ENCODE measurements at regions not wholly inside any gene's neighbourhood (a gene's known extent, or its start where the extent isn't known, plus 50 kb on each side); places are given as distances from the start of the nearest gene placed in this dataset.

- no peak for DNase-seq
Observed at GRCh38 chr10:90641731-90642130, 216.1 kb downstream of the HTR7 start.

GRCh38 chr10:90642136-90642535 lies 215.7 kb downstream of the HTR7 start:
- 33 to 48% (median 40%) methylated on average over 3 of the region's 3 CpGs for WGBS, 4 donors
- intact Hi-C loops (cut with DNase I) = no loop called here
- TF ChIP-seq CTCF (IDR thresholded peaks at IDR 0.05) (no peak), POLR2A (IDR thresholded peaks at IDR 0.05) (no peak)
- H3K36me3 ChIP-seq = no peaks in the 10 kb centered on the region
- H3K27ac ChIP-seq = peak overlapping the region in 2 of 12 donors; percentile 4 to 14
- DNase-seq (no peak), ATAC-seq (peak; percentile 64 to 96 (median 72))
- H3K4me3 ChIP-seq = no peak overlapping the region
- peaks cover 0 to 20% (median 7%) of the 10 kb centered on the region in 12 donors for H3K4me1 ChIP-seq
- no peaks in the 10 kb centered on the region for H3K9me3 ChIP-seq
- no peaks in the 10 kb centered on the region for H3K27me3 ChIP-seq

More at GRCh38 chr10:90641731-90642130, 216.1 kb downstream of the HTR7 start:
- intact Hi-C loops (cut with DNase I) = no loop called here
- TF ChIP-seq CTCF (IDR thresholded peaks at IDR 0.05) (no peak), POLR2A (IDR thresholded peaks at IDR 0.05) (no peak)
- H3K4me3 ChIP-seq = no peak overlapping the region
- peaks cover 0 to 20% (median 7%) of the 10 kb centered on the region in 12 donors for H3K4me1 ChIP-seq
- 61 to 72% (median 67%) methylated on average over 4 of the region's 4 CpGs for WGBS, 4 donors
- no peaks in the 10 kb centered on the region for H3K9me3 ChIP-seq
- ATAC-seq = peak in 1 of 4 donors; percentile 41
- H3K27ac ChIP-seq = peak overlapping the region in 2 of 12 donors; percentile 4 to 14
- H3K27me3 ChIP-seq = no peaks in the 10 kb centered on the region
- H3K36me3 ChIP-seq = no peaks in the 10 kb centered on the region

GRCh38 chr10:90642650-90643049 lies 215.2 kb downstream of the HTR7 start:
- no peak for TF ChIP-seq POLR2A (IDR thresholded peaks at IDR 0.05)
- Histone ChIP-seq H3K4me3 (no peak overlapping the region), H3K27ac (peak overlapping the region in 2 of 12 donors; percentile 2 to 11), H3K36me3 (no peaks in the 10 kb centered on the region), H3K4me1 (peaks cover 0 to 20% (median 7%) of the 10 kb centered on the region in 12 donors), H3K27me3 (no peaks in the 10 kb centered on the region), H3K9me3 (no peaks in the 10 kb centered on the region)
- WGBS, 4 donors = 30 to 42% (median 38%) methylated on average over 4 of the region's 4 CpGs
- intact Hi-C loops (cut with DNase I) = no loop called here
- ATAC-seq (no peak), DNase-seq (no peak)

- H3K27me3 ChIP-seq = no peaks in the 10 kb centered on the region
- TF ChIP-seq CTCF (IDR thresholded peaks at IDR 0.05) = no peak
- ATAC-seq (no peak), DNase-seq (no peak)
- intact Hi-C loops (cut with DNase I) = no loop called here
- no peak overlapping the region for H3K27ac ChIP-seq
- peaks cover 0 to 20% (median 7%) of the 10 kb centered on the region in 12 donors for H3K4me1 ChIP-seq
- H3K9me3 ChIP-seq = no peaks in the 10 kb centered on the region
- H3K4me3 ChIP-seq = no peak overlapping the region
- WGBS, 4 donors = 58 to 71% (median 68%) methylated on average over 3 of the region's 3 CpGs
- no peaks in the 10 kb centered on the region for H3K36me3 ChIP-seq
Observed at GRCh38 chr10:90644165-90644564, 213.7 kb downstream of the HTR7 start.

- peaks cover 0 to 2% (median 0%) of the 10 kb centered on the region in 9 donors for H3K27me3 ChIP-seq
- TF ChIP-seq CTCF (IDR thresholded peaks at IDR 0.05) (no peak), POLR2A (IDR thresholded peaks at IDR 0.05) (no peak)
- H3K9me3 ChIP-seq = peaks cover 0 to 5% (median 0%) of the 10 kb centered on the region in 12 donors
- H3K4me3 ChIP-seq = no peak overlapping the region
- intact Hi-C loops (cut with DNase I) = no loop called here
- H3K4me1 ChIP-seq = no peaks in the 10 kb centered on the region
- no peak for ATAC-seq
- H3K36me3 ChIP-seq = no peaks in the 10 kb centered on the region
- no peak overlapping the region for H3K27ac ChIP-seq
- WGBS, 4 donors = 23 to 60% (median 49%) methylated on average over 2 of the region's 2 CpGs
- no peak for DNase-seq
Observed at GRCh38 chr10:90650858-90651257, 207.0 kb downstream of the HTR7 start.

All from heart left ventricle (tissue), 16 donors.